Keratinocyte (primary cell): ENCODE measurements at regions not wholly inside any gene's neighbourhood (a gene's known extent, or its start where the extent isn't known, plus 50 kb on each side); places are given as distances from the start of the nearest gene placed in this dataset.

Experiments used
- CTCF ChIP-seq, 3 experiments: IDR thresholded peaks in 1 of 3; conservative IDR thresholded peaks in 1 of 3; optimal IDR thresholded peaks in 1 of 3; 2 replicates in 2 of 3; 3 replicates in 1 of 3; pipeline versions ENCODE3 to v1.5.1; 2011; ENCODE audit warnings: low read length in 3 of 3, mild to moderate bottlenecking in 3 of 3, moderate library complexity in 2 of 3, control low read depth in 1 of 3, inconsistent platforms in 1 of 3; ENCODE audit not compliant: insufficient read depth in 2 of 3; ENCODE audit errors: extremely low read depth in 1 of 3
- EZH2 ChIP-seq: IDR thresholded peaks from one replicate; pipeline ENCODE4 v1.6.1; 2012; ENCODE audit warnings: inconsistent platforms, mild to moderate bottlenecking, low read length, moderate library complexity

- TF ChIP-seq CTCF (optimal IDR thresholded peaks at IDR 0.05 in 1 of 3, IDR thresholded peaks at IDR 0.05 in 1 of 3, conservative IDR thresholded peaks at IDR 0.05 in 1 of 3; ENCODE audit: extremely low read depth in 1 of 3, insufficient read depth in 2 of 3, low read length in 3 of 3) (no peak), EZH2 (no peak)
These were observed 83.5 kb upstream of the PRDX6 start for GRCh38 chr1:173393659-173394000.
